GM18519 (cell line): ENCODE measurements at regions not wholly inside any gene's neighbourhood (a gene's known extent, or its start where the extent isn't known, plus 50 kb on each side); places are given as distances from the start of the nearest gene placed in this dataset.

ENCODE experiments used
- ATAC-seq: cut with Tn5 transposase; IDR thresholded peaks from one replicate; pipeline ENCODE4 v1.9.1; 2021; ENCODE audit warnings: mild to moderate bottlenecking, moderate library complexity; ENCODE audit not compliant: unreplicated experiment, low FRiP score

- ATAC-seq = no peak
These were observed 553.1 kb upstream of the BCHE start for GRCh38 chr3:166390303-166390702.

- ATAC-seq = no peak
These were observed 551.1 kb upstream of the BCHE start for GRCh38 chr3:166388321-166388720.

DNA sequence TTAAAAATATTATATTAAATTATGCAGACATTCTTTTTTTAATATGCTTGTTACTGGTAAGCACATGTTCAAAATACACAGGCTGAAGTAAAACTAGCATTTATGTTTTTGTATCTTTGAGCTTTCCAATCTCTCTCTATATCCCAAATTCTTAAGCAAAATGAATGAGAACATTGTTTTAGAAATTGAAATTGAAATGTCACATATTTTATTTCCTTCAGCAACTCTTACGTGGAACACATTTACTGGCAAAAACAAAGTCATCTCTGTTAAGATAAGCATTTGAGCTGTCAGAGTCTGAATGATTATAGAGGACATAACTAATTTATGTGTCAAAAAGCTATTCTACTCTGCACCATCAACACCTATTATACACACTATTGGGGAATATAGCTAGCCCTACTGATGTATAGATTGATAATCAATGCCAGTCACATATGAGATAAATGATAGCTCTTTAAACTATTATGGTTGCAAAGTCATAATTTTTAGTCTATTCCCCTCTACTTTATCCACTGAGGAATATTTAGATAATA is 535.4 kb upstream of the BCHE start:
- no peak for ATAC-seq

DNA sequence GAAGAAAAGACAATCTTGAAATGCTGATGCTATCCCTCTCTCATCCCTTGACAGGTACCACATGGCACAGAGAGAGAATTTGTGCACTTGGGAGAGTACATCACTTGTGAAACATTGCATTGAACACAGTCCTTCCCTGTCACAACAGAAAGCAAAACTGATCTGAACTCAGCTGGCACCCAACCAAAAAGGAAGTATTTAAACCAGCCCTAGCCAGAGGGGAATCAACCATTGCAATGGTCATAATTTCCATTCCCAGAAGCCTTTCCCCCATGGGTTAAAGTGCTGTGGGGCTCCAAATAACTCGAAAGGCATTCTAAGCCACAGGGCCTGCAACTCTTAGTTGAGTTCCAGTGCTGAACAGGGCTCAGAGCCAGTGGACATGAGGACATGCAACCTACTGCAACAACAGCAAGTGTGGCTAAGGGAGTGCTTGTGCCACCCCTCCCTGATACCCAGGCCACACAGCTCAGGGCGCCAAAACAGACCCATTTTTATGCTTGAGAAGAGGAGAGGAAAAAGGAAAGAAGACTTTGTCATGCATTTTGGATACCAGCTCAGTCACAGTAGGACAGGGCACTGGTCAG is 530.8 kb upstream of the BCHE start:
- ATAC-seq = no peak

DNA sequence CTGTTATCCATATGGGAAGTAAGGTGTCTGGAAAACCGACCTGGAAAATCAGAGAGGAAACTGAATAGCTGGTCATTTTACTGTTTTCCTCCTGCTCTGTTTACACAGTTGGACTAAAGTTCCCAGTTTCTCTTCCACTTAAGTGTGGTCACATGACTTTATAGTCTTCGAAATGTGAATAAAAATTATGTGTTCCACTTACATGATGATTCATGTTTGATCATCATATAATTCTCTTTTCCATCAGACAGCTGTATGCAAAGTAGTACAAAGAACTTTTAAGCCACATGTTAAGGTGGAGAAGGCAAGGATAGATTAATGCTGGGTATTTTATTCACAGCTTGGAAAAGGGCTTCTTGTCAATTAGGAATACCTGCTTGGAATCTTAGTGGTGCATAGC is 525.5 kb upstream of the BCHE start:
- no peak for ATAC-seq

DNA sequence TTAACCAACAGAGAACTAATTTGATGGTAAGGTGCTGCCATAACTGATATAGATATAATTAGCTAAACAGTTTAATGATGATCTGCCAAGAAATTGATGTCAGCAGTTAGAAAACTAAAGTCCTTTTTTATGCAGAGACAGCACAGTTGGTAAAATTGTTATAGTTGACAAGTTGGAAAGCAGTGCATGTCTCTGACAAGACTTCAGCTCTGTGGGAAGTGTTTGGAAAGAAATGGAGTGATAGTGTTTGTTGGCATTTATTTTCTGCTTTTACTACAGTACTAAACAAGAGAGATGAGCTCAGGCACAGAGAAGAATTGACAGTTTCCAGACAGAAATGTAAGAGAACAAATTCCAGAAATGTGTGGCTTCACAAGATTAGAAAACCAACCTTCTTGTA is 523.5 kb upstream of the BCHE start:
- no peak for ATAC-seq

DNA sequence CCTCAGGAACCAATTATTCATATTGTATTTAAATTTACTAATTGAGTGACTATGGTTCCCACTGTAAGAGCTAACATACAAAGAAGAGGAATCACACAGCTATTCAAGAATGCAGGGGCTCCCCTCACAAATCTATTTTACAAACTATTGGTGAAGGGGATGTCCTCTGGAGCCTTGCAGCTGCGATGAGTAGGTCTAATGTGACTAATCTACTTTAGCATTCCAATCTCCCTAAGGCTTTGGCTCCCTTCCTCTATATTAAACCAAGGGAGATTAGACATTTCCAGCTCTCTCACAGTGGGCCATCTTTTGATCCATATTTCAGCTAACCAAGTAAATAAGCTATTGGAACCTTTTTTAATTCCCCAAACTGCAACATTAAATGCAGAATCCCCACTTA is 514.2 kb upstream of the BCHE start:
- no peak for ATAC-seq

- ATAC-seq = no peak
These were observed 503.5 kb upstream of the BCHE start for GRCh38 chr3:166340604-166341266.

DNA sequence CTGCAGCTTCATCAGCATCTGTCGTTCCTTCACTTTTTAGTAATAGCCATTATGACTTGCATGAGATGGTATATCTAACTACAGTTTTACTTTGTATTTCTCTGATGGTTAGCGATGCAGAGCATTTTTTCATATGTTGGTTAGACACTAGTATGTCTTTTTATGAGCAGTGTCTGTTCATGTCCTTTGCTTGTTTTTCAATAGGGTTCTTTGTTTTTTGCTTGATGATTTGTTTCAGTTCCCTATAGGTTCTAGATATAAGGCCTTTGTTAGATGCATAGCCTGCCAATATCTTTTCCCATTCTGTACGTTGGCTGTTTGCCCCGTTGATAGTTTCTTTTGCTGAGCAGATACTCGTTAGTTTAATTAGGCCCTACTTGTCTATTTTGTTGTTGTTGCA is 487.2 kb upstream of the BCHE start:
- ATAC-seq = no peak

- no peak for ATAC-seq
These were observed 485.2 kb upstream of the BCHE start for GRCh38 chr3:166322391-166322790.

DNA sequence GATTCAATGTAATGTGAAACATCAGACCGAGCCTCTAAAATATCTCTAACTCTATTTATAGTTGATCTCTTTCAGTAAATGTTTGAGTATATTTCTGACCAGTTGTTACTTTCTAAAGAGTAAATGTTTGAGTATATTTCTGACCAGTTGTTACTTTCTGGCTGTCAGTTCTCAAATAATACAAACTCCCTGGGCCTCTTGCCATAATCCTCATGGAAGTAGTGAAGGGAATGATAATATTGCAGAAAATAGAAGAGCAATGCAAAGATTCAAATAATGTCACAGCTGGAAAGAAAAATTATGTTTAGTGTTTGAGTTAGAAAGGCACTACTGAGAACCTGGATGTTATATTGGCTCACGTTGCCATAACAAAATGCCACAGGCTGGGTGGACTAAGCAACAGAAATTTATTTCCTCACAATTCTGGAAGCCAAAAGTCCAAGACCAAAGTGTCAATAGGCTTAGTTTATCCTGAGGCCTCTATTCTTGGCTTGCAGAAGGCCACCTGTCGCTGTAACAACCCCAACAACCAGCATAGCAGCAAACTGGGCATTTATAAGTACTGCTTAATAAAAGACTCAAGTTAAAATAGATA is 470.6 kb upstream of the BCHE start:
- ATAC-seq = no peak

DNA sequence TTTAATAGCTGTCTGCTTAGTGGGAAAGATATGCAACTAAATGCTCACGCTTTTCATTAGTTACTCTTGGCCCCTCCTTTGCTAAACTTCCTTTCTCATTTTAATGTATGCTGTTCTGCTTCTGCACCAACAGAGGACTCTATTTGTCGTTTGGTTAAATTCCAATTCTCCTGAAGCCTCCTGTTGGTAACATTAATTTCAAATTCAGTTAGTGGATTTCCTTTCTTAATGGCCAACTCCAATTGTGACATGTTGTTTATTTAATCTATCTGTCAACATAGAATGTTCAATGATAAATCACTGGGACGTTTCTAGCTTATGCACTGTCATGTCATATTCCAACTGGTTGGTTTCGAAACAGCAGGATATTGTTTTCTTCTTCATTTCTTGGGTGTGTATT is 467.4 kb upstream of the BCHE start:
- no peak for ATAC-seq

DNA sequence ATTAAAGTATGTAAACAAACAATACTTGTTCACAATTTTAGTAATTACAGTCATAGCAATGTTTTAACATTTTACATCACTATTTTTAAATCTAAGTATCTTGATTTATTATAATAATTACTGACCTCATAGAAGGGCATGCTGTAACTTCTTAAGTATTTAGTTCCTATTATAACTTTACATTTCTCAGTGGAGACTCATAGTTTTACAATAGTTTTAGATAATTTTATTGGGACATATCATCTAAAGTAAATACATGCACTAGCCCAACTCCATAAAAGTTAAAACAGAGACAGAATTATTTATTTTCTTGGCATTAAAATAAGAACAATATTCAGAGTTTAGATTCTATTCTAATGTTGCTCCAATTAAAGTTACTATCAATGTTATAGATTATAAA is 466.5 kb upstream of the BCHE start:
- no peak for ATAC-seq

DNA sequence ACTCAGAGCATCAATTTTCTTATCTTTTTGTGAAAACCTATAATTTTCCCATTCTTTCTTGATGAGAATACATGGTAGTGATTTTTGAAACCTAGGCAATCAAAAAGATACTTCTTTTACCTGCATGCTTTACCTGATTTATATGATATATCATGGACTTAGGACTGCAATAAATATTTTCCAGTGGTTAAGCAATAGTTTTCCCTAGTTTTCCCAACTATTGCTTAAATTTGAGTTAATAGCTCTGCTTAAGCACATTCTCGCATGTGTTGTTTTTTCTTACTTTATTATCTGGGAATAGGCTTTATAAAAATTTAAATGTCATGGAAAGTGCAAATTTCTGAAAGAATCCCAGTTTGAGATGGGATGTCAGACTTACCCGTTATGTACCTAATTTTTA is 465.1 kb upstream of the BCHE start:
- no peak for ATAC-seq

DNA sequence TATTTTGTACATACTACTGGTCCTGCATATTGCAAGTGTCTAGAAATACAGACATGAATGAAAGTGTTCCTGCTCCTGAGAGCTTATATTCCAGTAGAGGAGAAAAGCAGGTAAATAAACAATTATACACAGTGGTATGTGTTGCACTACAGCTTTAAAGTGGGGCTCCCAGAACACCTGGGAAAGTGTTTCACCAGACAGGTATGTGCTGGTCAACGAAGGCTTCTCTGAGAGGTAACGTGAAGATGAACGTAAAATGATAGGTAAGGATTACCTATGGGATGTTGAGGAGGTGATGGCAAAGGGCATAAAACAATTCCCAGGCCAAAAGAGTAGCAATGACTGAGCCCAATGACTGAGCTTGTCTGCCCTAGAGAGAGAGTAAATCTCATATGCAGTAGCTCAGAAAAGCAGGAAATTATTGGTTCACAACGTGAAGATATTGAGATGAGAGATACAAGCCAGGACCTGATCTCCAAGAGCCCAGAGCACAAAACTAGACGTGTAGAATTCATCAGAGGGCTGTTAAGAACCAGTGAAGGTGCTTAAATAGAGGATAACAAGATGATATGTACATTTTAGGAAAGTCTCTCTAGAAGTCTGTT is 459.1 kb upstream of the BCHE start:
- no peak for ATAC-seq

GRCh38 chr3:166291186-166291955 is 454.1 kb upstream of the BCHE start:
- ATAC-seq = no peak

GRCh38 chr3:166285001-166285400 is 447.8 kb upstream of the BCHE start:
- ATAC-seq = no peak

DNA sequence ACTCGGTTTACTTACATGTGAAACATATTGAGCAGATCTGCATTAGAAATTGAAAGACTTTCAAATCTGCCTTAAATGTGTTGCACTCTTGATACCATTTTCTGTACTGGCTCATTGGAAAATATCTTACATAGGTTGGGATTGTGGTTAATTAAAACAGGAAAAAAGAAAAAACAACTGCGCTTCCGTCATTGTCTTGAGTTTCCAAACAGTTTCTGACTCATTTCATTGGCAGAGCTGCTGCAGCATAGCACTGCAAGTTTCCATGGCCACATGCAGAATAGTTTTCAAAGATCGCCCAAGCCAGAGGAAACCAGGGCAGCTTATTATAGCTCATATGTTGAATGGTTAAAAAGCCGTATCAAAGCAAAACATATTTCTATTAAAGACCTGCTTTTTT is 446.6 kb upstream of the BCHE start:
- ATAC-seq = no peak

DNA sequence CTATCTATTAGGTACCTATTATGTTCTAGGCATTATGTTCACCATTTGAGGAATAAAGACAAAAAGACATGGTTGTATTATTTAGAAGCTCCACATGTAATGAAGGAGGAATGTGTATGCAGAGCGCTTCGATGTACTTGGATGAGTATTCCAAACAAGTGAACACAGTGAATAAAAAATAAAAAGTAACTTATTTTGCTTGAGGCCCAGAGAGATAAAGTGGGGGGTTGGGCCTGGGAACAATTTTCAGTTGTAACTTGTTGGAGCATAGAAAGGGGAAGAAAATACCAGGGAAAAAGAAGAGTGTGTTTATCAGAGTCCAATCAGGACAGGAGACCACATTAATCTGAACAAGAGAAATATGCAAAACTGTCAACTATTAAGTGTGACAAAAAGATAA is 445.7 kb upstream of the BCHE start:
- no peak for ATAC-seq

DNA sequence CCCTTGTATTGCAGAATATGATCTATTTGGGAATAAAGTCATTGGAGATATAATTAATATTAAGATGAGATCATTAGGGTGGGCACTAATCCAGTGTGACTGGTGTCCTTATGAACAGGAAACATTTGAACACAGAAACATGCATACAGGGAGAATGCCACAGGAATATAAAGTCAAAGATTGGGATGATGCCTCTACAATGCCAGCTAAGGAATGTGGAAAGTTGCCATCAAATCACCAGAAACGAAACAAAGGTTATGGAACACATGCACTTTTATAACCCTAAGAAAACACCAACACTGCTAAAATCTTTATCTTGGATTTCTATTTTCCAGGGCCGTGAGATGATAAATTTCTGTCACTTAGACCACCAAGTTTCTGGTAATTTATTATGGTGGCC is 442.4 kb upstream of the BCHE start:
- ATAC-seq = no peak

DNA sequence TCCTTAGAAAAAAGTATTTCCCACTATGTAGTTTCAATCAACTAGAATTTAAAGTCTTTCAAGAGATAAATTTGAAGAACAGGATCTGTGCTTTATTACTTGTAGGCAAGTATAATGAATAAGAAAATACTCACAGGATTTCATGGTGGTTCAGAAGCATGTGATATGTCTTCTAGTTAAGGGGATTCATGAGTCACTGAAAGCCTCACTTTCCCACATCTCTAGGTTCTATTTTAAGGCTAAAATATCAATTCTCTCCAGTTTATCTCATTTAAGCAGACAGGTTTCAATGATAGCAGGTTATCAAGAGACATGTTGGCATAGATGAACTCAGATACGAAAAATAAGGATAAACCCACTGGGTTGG is 437.8 kb upstream of the BCHE start:
- ATAC-seq = no peak
